ENCODE measurements at regions not wholly inside any gene's neighbourhood (a gene's known extent, or its start where the extent isn't known, plus 50 kb on each side); places are given as distances from the start of the nearest gene placed in this dataset.

DNA sequence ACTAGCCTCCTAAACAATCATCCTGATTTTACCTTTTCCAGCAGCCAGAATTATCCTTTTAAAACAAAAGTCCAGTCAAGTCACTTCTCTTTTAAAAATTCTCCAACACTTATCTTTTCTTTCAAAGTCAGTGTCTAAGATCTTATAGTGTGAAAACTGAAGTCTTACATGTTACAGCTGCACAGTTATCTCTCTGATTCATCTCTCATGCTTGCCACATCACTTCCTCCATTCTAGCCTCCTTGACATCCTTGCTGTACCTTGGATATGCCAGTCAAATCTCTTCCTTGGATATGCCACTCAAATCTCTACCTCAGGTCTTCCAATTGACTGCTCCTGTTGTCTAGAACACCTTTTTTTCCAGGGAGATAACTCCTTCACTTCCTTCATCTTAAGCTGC is 361.7 kb upstream of the FTMT start:
- no peak overlapping the region for H3K4me3 ChIP-seq (ENCODE audit: low read depth, low read length)
- ChIA-PET POLR2A (no interaction called here), CTCF (no interaction called here)
- no peaks in the 10 kb centered on the region for H3K27me3 ChIP-seq (ENCODE audit: control insufficient read depth, insufficient read depth, low read length)
- H3K36me3 ChIP-seq (ENCODE audit: control insufficient read depth, insufficient read depth, low read length), result no peaks in the 10 kb centered on the region
- TF ChIP-seq, protein P1, sequence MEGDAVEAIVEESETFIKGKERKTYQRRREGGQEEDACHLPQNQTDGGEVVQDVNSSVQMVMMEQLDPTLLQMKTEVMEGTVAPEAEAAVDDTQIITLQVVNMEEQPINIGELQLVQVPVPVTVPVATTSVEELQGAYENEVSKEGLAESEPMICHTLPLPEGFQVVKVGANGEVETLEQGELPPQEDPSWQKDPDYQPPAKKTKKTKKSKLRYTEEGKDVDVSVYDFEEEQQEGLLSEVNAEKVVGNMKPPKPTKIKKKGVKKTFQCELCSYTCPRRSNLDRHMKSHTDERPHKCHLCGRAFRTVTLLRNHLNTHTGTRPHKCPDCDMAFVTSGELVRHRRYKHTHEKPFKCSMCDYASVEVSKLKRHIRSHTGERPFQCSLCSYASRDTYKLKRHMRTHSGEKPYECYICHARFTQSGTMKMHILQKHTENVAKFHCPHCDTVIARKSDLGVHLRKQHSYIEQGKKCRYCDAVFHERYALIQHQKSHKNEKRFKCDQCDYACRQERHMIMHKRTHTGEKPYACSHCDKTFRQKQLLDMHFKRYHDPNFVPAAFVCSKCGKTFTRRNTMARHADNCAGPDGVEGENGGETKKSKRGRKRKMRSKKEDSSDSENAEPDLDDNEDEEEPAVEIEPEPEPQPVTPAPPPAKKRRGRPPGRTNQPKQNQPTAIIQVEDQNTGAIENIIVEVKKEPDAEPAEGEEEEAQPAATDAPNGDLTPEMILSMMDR (IDR thresholded peaks at IDR 0.05; ENCODE audit: insufficient read depth, low read depth, low read length), result no peak
- DNase-seq (ENCODE audit: low read depth), result no peak

DNA sequence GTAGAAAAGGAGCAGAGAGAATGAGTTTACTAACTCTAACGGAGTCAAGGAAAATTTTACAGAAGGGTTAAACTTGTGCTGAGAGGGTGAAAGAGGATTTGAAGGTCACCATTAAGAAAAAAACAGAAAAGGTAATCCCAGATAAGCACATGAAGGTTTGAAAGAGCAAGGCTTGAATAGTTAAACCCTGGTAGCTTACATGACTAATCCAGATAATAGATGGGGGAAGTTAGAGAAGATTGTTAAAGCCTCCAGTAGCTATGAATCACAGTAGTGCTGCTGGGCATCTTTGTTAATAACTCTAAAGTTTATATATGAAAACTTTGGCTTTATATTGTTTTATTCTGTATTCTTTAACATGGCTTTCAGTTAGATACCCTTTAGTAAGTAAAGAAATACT is 354.5 kb upstream of the FTMT start:
- ChIA-PET CTCF (no interaction called here), POLR2A (no interaction called here)
- TF ChIP-seq, protein P1 (IDR thresholded peaks at IDR 0.05; ENCODE audit: insufficient read depth, low read depth, low read length), result no peak
- no peak for DNase-seq (ENCODE audit: low read depth)
- H3K36me3 ChIP-seq (ENCODE audit: control insufficient read depth, insufficient read depth, low read length), result no peaks in the 10 kb centered on the region
- H3K4me3 ChIP-seq (ENCODE audit: low read depth, low read length), result no peak overlapping the region
- no peaks in the 10 kb centered on the region for H3K27me3 ChIP-seq (ENCODE audit: control insufficient read depth, insufficient read depth, low read length)

DNA sequence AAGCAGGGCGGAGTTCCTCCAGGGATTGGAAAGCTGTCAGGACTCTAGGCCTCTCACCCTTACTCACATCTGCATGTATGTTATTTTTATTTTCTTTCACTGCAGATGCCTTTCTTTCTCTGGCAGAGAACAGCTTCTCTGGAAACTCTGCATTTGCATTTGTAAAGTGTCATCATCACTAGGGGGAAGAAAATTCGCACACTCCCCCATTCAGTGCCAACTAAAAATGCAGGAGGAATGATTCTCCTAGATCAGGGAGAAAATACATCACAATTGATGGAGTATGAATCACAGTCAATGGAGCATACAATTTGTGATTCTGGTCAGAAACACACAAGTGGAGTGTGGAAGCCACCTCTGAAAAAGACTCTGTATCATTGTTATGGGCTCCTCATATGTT is 351.4 kb upstream of the FTMT start:
- CTCF ChIA-PET, result no interaction called here
- POLR2A ChIA-PET, result no interaction called here
- no peak for DNase-seq (ENCODE audit: low read depth)
- TF ChIP-seq, protein P1 (IDR thresholded peaks at IDR 0.05; ENCODE audit: insufficient read depth, low read depth, low read length), result no peak
- Histone ChIP-seq H3K27me3 (ENCODE audit: control insufficient read depth, insufficient read depth, low read length) (no peaks in the 10 kb centered on the region), H3K36me3 (ENCODE audit: control insufficient read depth, insufficient read depth, low read length) (no peaks in the 10 kb centered on the region), H3K4me3 (ENCODE audit: low read depth, low read length) (no peak overlapping the region)

DNA sequence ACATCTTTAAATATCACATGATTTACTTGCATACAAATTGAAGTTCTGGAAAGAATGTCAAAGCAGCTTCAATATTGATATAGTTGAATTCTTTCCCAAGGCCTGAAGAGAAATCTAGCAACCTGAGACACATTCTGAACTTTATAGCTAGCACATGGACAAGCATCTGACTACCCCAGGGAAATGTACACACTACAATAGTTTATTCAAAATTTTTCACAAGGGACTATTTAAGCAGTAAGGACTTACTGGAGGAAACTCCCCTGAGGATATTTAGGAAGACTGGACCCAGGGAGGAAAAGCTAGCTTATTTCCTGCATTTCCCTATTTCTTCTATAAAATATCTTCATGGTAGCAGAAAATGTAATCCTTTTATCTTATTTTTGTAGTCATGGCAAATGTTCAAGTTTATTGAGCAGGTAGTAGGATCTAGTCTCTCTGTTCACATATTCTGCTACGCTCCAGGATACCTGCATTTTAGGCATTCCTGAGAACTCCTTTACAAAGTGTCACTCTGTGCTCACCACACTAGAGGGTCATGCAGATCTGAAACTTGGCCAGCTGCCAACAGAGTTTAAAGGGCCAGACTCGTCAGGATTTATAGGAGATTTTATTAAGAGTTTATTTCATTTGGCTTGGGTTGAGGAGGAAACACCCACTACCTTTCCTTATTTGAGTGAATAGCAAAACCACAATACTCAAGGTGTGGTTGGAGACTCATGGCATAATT is 348.4 kb upstream of the FTMT start:
- ChIA-PET POLR2A (no interaction called here), CTCF (no interaction called here)
- Histone ChIP-seq H3K27me3 (ENCODE audit: control insufficient read depth, insufficient read depth, low read length) (no peaks in the 10 kb centered on the region), H3K36me3 (ENCODE audit: control insufficient read depth, insufficient read depth, low read length) (no peaks in the 10 kb centered on the region), H3K4me3 (ENCODE audit: low read depth, low read length) (no peak overlapping the region)
- TF ChIP-seq, protein P1 (IDR thresholded peaks at IDR 0.05; ENCODE audit: insufficient read depth, low read depth, low read length), result no peak
- DNase-seq (ENCODE audit: low read depth), result no peak

DNA sequence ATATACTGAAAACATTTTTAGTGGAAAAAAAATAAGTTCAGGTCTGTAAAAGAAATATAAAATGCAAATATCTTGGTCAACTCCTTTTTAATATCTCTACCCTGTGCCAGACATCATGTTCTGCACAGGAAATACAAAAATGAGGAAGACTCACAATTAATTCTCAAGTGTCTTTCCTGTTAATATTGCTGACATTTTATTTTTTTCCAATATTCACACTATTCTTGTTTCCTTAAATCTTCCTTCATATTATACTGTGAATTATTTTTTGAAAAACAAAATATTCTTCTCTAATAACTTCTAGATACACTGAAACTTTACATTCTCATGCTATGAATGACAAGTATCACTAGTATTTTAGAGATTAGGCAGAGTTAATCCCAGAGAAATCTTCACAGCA is 334.7 kb upstream of the FTMT start:
- POLR2A ChIA-PET, result no interaction called here
- TF ChIP-seq, protein P1 (IDR thresholded peaks at IDR 0.05; ENCODE audit: insufficient read depth, low read depth, low read length), result no peak
- CTCF ChIA-PET, result no interaction called here

More for the DNA sequence above, 334.7 kb upstream of the FTMT start:
- Histone ChIP-seq H3K36me3 (ENCODE audit: control insufficient read depth, insufficient read depth, low read length) (no peaks in the 10 kb centered on the region), H3K4me3 (ENCODE audit: low read depth, low read length) (no peak overlapping the region), H3K27me3 (ENCODE audit: control insufficient read depth, insufficient read depth, low read length) (no peaks in the 10 kb centered on the region)
- DNase-seq (ENCODE audit: low read depth), result no peak
